ENCODE measurements at regions not wholly inside any gene's neighbourhood (a gene's known extent, or its start where the extent isn't known, plus 50 kb on each side); places are given as distances from the start of the nearest gene placed in this dataset.
"Not testable (repeated sequence)": the region's sequence is repeated elsewhere in the genome, so short reads cannot be mapped to it uniquely, and the experiment has no call there.

DNA sequence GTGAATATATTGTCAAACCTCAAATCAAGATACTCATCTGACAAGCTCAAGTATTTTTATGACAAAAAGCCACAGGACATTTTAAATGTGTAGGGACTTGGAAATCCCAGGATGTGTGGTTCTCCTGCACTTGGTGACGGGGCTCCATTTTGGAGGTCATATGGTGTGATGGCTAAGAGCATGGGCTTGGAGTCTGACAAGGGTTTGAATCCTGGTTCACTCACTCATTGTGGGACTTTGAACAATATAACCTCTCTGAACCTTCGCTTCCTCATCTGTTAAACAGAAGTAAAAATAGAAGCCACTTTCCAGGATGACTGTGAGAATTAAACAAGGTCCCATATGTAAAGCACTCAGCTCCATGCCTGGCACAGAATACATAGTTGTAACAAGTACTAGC is 99.6 kb downstream of the SMIM20 start:
- Histone ChIP-seq H3K36me3 (replicated peaks in 1 of 2) (no peaks in the 10 kb centered on the region), H3K9me3 (replicated peaks in 1 of 3) (no peaks in the 10 kb centered on the region), H3K4me1 (replicated peaks in 1 of 2) (no peaks in the 10 kb centered on the region), H3K27me3 (no peaks in the 10 kb centered on the region), H3K4me3 (no peak overlapping the region), H3K27ac (no peak overlapping the region)
- peak in 1 of 7 donors; percentile 2 for DNase-seq
- 0 to 2% (median 0%) methylated on average over 2 of the region's 2 CpGs for WGBS, 4 donors
- no peak for TF ChIP-seq POLR2A (IDR thresholded peaks at IDR 0.05)
- TF ChIP-seq, protein P1, sequence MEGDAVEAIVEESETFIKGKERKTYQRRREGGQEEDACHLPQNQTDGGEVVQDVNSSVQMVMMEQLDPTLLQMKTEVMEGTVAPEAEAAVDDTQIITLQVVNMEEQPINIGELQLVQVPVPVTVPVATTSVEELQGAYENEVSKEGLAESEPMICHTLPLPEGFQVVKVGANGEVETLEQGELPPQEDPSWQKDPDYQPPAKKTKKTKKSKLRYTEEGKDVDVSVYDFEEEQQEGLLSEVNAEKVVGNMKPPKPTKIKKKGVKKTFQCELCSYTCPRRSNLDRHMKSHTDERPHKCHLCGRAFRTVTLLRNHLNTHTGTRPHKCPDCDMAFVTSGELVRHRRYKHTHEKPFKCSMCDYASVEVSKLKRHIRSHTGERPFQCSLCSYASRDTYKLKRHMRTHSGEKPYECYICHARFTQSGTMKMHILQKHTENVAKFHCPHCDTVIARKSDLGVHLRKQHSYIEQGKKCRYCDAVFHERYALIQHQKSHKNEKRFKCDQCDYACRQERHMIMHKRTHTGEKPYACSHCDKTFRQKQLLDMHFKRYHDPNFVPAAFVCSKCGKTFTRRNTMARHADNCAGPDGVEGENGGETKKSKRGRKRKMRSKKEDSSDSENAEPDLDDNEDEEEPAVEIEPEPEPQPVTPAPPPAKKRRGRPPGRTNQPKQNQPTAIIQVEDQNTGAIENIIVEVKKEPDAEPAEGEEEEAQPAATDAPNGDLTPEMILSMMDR (IDR thresholded peaks at IDR 0.05) = no peak
- intact Hi-C loops (cut with DNase I) = no loop called here

DNA sequence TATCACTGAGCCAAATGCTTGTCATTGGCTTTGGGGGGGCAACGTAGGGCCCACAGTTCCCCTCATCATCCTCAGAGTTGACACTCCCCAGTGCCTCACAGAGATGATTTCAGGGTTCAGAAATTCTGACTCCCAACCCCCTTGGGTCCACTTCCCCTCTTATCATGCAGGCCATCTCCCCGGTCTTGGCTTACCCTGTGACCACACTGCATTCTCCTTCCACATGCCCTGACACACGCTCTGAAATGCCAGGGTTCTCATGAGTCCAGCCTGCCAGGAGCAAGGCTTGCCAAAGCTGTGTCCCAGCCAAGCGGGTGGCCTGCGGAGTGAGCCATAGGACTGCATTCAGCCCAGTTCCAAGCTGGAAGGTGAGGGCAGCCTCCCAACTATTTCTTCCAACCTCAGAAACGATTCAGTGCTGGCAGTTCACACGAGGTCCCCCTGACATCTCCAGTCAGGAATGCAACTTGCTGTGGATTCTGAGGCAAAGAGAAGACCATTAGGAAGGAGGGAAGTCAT is 101.2 kb downstream of the SMIM20 start:
- peak in 2 of 7 donors; percentile 30 to 50 for DNase-seq
- 59 to 67% (median 64%) methylated on average over 7 of the region's 7 CpGs for WGBS, 4 donors
- intact Hi-C loops (cut with DNase I) = no loop called here
- no peak overlapping the region for H3K4me3 ChIP-seq
- no peaks in the 10 kb centered on the region for H3K9me3 ChIP-seq (replicated peaks in 1 of 3)
- no peaks in the 10 kb centered on the region for H3K36me3 ChIP-seq (replicated peaks in 1 of 2)
- H3K27me3 ChIP-seq = no peaks in the 10 kb centered on the region
- H3K4me1 ChIP-seq (replicated peaks in 1 of 2) = no peaks in the 10 kb centered on the region
- no peak overlapping the region for H3K27ac ChIP-seq
- TF ChIP-seq, protein P1 (IDR thresholded peaks at IDR 0.05) = no peak
- TF ChIP-seq POLR2A (IDR thresholded peaks at IDR 0.05) = no peak

DNA sequence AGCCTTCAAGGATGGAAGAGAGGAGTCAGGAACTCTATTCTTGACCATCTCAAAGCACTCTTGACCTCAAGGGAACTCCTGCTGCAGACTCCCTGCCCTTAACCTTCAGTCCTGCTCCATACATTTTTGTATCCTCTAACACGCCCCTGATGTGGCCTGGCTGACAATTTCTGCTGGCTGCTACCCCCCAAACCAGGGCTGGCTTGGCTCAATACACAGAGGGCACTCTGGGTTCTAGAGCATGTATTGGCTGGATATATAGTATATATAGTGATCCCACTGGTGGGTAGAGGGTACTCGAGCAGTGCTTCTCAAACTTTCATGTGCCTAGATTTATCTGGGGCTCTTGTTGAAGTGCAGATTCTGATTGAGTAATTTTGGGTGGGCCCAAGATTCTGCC is 101.9 kb downstream of the SMIM20 start:
- H3K36me3 ChIP-seq (replicated peaks in 1 of 2) = no peaks in the 10 kb centered on the region
- no peak overlapping the region for H3K27ac ChIP-seq
- no peaks in the 10 kb centered on the region for H3K27me3 ChIP-seq
- WGBS, 4 donors = 71 to 86% (median 83%) methylated on average over 2 of the region's 2 CpGs
- no peaks in the 10 kb centered on the region for H3K4me1 ChIP-seq (replicated peaks in 1 of 2)
- TF ChIP-seq, protein P1 (IDR thresholded peaks at IDR 0.05) = no peak
- no peak for TF ChIP-seq POLR2A (IDR thresholded peaks at IDR 0.05)
- DNase-seq = no peak
- intact Hi-C loops (cut with DNase I) = no loop called here
- no peaks in the 10 kb centered on the region for H3K9me3 ChIP-seq (replicated peaks in 1 of 3)
- no peak overlapping the region for H3K4me3 ChIP-seq

DNA sequence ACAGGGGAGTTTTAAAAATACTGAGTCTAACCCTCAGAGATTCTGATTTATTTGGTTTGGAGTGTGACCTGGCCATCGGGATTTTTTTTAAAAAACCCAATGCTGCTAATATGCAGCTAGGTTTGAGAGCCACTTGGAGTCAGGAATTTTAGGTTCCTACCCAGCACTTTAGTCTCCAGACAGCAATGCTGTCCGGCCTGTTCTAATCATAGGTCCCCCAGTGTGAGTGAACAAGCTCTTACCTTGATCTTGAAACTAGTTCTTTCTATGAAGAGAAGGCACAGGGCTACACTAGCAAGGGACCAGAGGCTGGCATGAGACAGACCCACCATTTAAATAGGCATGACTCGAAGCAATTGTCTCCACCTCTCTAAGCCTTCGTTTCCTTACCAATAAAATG is 103.5 kb downstream of the SMIM20 start:
- no peak overlapping the region for H3K4me3 ChIP-seq
- H3K4me1 ChIP-seq (replicated peaks in 1 of 2) = no peaks in the 10 kb centered on the region
- no peaks in the 10 kb centered on the region for H3K9me3 ChIP-seq (replicated peaks in 1 of 3)
- intact Hi-C loops (cut with DNase I) = no loop called here
- H3K36me3 ChIP-seq (replicated peaks in 1 of 2) = no peaks in the 10 kb centered on the region
- TF ChIP-seq, protein P1 (IDR thresholded peaks at IDR 0.05) = no peak
- TF ChIP-seq POLR2A (IDR thresholded peaks at IDR 0.05) = no peak
- 61 to 87% (median 75%) methylated on average over 4 of the region's 4 CpGs for WGBS, 4 donors
- DNase-seq = peak in 1 of 7 donors; percentile 9
- no peak overlapping the region for H3K27ac ChIP-seq
- H3K27me3 ChIP-seq = no peaks in the 10 kb centered on the region

DNA sequence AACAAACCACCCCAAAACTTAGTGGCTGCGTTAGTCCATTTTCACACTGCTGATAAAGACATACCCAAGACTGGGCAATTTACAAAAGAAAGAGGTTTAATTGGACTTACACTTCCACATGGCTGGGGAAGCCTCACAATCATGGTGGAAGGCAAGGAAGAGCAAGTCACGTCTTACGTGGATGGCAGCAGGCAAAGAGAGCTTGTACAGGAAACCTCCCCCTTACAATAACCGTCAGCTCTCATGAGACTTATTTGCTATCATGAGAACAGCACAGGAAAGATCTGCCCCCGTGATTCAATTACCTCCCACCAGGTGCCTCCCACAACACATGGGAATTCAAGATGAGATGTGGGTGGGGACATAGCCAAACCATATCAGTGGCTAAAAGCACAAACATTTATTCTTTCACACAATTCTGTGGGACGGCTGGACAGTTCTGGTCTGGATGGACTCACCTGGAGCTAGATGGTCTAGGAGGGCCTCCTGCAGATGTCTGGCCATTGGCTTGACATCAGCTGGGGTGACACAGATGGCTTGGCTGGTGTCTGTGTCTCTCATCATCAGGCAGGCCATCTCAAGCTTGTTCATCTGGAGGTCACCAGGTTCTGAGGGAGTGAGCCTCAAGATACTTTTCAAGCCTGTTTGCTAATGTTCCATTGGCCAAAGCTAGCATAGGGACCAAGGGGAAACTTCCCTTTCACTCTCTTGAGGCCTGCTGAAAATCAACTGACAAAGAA is 104.1 kb downstream of the SMIM20 start:
- H3K36me3 ChIP-seq (replicated peaks in 1 of 2); intact Hi-C loops (cut with DNase I); H3K9me3 ChIP-seq (replicated peaks in 1 of 3); H3K27me3 ChIP-seq; H3K4me3 ChIP-seq; H3K4me1 ChIP-seq (replicated peaks in 1 of 2); H3K27ac ChIP-seq: not testable (repeated sequence)
- 64 to 75% (median 71%) methylated on average over 6 of the region's 6 CpGs for WGBS, 4 donors
- peak in 1 of 7 donors; percentile 13 for DNase-seq
